ENCODE measurements at regions not wholly inside any gene's neighbourhood (a gene's known extent, or its start where the extent isn't known, plus 50 kb on each side); places are given as distances from the start of the nearest gene placed in this dataset.

DNA sequence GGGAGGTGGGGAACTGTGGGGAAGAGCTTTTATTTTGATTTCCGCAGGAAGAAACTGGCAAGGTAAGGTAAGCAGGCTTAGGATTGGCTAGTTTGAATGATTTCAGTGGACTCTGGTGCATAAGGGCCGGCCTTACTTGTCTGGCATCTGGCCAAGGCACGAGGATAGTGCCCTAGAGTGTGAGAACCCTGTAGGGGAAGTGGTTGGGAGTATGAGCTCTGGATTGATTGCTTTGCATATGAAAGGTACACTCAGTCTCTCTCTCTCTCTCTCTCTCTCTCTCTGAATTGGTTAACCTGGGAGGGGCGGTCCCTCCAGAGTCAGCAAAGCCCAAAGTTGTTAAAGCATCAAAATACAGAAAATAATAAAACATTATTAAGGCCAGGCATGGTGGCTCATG lies 463.0 kb downstream of the SIPA1L2 start:
- TF ChIP-seq CTBP1 (IDR thresholded peaks at IDR 0.05; ENCODE audit: borderline replicate concordance) (no peak), FOXK2 (IDR thresholded peaks at IDR 0.05) (no peak), L3MBTL2 (conservative IDR thresholded peaks at IDR 0.05) (no peak)
